GM21390 (cell line): ENCODE measurements at regions not wholly inside any gene's neighbourhood (a gene's known extent, or its start where the extent isn't known, plus 50 kb on each side); places are given as distances from the start of the nearest gene placed in this dataset.

Experiments used
- ATAC-seq: cut with Tn5 transposase; IDR thresholded peaks from one replicate; pipeline ENCODE4 v1.9.1; 2021; ENCODE audit not compliant: unreplicated experiment

DNA sequence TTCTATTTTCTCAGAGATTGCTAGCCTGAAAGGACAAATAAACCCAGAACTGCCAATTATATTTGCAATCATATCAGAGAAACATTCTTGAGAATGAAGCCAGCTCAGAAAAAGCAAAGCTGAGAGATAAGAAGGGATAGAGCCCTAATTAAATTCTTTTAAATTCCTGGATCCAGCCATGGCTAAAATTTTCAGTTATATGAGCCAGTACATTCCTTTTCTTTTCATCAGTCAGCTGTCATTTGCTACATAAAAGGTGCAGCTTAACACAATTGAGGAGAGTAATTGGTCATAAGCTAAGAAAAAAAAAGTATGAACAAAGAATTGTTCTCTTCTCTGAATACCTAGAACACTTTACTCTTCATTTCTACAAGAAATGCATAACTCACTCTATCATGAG is 303.5 kb upstream of the FIGN start:
- ATAC-seq, result no peak

DNA sequence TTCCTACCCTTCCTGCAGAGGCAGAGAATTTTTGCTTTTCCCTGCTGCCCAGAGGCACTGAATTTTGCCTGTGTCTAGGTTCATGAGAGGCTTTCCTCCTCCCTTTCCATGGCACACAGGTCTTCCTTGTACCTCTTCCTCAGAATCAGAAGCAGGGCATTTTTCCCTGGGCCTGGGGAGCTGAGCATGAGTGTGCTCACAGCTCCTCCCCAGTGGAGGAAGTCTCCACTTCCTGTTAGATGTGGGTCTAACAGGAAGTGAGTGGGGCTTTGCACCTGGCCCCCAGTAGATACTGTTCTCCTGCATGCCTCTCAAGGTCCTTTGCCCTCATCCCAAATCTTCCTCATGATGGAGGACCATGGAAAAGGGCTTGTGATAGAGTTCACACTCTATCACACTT is 297.2 kb upstream of the FIGN start:
- ATAC-seq, result no peak

DNA sequence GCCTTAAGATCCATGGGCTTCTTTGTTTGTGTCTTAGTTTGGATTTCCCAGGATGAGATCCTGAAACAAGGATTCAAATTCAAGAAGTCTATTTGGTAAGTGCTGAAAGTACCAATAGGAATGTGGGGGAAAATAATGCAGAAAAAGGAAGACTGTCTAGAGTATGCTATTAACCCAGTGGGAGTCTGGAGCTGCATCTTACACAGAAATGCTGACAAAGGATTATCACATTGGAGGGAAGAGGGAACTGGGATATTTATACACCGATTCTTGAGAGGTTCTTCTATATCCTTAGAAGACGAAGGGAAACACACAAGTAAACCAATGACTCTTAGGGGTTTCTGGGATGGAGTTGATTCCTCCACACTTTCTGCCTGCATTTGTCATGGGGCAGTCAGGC is 294.8 kb upstream of the FIGN start:
- ATAC-seq, result no peak

DNA sequence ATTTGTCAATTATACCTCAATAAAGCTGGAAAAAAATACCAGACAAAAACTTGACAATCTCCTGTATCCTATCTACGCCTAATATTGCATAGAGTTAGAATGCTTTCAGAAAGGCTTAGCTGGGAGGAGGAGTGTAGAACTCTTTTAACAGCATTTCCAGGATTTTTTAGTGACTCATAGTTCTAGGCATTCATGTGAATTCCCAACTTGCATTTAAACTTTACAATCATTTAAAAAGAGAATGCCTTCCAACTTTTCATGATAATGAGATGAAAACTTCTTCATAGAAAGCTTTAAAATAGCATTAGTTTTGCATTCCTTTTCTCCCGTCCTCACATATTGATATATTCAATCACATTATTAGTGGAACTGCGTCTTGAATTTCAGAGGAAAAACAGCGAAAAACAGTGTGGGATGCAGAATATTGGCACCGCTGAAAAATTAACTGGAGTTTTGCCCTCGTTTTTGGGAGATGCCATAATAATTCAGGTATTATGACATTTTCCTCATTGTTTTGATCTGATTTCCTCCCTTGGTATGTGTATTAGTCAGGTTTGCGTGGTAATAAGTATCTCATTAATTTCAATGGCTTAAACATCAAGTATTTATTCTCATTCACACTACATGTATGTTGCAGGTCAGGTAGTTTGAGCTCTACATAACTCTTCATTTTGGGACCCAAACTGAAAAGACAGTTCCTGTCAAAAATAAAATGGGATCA is 293.2 kb upstream of the FIGN start:
- no peak for ATAC-seq

DNA sequence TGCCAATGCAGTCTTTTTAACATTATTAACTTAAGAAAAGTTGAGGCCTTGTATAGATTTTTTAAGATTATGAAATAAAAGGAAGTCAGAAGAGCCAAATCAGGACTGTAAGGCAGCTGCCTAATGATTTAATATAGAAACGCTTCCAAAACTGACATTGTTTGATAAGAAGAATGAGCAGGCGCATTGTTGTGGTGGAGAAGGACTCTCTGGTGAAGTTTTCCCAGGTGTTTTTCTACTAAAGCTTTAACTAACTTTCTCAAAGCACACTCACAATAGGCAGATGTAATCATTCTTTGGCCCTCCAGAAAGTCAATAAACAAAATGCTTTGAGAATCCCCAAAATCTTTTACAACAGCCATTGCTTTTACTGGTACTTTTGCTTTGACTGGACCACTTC is 288.6 kb upstream of the FIGN start:
- no peak for ATAC-seq

DNA sequence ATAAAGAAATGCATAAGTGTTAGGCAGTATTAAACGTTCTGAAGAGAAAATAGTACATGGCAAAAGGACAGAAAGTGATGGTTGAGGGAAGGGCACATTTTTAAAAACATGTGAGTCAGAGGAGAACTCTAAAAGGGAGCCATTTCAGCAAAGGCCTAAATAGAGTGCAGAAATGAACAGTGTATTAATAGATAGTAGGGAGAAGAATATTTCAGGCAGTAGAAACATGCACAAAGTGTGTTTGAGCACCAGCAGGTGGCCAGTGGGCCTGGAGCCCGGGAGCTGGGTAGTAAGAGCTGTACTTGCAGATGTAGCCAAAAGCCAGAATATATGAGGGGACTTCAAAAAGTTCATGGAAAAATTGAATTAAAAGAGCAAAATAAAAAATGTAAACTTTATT is 288.1 kb upstream of the FIGN start:
- no peak for ATAC-seq

DNA sequence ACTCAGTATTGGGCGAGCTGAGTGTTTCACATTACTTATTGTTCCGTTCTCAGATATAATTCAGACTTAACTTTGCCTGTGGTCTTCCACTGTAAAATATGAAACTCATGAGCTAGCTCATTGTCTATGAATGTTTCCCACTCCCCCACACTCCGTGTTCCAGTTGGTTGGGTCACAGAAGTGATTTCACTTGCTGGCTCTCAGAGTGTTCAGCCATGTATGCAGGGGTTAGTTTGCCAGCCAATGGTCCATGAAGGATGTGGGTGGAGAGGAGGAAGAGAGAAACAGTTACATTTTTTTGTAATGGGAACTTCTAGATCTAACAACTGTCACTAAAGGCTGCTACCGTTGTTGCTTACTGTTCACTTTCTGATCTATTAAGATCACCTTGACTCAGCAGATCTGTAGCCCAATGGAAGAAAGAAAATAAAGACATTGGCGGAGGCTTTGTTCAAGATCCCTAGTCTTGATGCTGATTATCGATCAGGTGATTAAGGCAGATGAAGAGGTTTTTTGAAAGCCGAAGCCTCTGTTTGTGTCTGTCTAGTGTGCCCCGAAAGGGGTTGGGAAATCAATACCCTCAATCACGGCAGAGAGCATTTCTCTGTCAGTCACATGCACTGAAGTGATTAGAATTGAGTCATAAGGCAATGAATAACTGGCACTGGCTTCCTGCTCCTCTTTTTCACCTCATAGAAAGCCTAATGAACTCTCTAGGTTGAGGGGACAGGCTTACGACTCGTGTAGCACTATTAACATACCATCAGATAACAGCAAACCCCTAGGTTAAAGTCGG is 279.7 kb upstream of the FIGN start:
- ATAC-seq, result peak; percentile 97

DNA sequence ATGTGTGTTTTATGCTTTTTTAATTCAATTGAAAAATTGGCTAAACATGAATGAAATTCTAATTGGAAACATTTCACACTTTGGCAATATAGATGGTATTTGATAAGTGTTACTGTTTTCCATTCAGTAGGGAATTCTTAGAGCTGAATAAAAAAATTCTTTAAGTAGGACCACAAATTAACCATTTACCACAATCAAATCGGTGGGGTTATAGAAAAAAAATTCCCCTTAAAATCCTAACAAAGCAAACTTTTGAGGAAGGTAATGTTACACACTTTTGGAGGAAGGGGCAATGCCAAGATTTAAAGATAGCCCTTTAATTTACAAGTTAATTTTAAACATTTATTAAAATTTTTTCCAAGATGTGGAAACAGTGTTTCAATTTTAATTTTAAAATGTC is 279.0 kb upstream of the FIGN start:
- no peak for ATAC-seq

DNA sequence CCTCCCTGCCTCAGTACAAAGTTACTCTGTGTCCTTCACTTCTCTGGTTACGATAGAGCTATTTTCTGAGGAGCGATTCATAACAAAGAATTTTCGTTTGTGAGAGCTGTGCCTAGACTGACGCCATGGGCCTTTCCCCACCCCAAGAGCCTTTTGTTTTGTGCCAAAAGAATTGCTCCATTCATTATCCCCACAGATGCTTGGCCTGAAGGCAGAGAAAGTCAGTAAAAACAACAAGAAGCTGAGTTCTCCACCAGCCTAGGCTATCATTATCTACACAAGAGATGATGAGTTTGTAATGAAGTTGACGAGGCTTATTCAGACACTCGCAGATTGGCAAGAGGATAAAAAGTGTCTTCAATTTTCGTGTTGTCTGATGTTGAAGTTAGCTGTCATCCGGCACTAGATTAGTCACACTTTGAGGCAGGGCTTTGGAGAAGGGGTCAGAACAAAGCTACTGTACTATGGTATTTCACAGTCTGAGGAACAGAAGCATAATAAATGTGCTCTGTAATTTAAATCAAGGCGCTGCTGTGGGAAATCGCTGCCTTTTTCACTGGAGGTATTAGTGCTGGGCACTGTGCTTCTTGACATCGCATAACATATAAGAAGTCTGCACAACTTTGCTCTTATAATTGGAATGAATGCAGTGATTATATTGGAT is 278.4 kb upstream of the FIGN start:
- ATAC-seq, result no peak

DNA sequence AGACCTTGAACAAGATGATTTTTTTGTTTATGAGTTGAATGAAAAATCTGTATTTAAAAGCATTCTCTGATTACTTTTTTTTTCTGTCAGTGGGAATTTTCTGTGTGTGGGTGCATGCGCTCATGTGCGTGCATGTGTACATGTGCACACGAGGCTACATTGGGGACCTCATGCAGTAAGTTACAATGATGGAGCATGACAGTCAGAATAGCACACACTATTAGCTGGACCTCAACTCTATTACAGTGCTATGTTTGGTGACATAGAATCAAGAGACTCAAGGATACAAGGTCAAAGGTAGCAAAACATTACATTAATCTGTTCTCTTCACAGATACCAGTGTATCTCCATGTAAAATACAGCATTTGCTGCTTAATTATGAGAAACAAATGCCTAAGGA is 276.8 kb upstream of the FIGN start:
- ATAC-seq, result no peak

DNA sequence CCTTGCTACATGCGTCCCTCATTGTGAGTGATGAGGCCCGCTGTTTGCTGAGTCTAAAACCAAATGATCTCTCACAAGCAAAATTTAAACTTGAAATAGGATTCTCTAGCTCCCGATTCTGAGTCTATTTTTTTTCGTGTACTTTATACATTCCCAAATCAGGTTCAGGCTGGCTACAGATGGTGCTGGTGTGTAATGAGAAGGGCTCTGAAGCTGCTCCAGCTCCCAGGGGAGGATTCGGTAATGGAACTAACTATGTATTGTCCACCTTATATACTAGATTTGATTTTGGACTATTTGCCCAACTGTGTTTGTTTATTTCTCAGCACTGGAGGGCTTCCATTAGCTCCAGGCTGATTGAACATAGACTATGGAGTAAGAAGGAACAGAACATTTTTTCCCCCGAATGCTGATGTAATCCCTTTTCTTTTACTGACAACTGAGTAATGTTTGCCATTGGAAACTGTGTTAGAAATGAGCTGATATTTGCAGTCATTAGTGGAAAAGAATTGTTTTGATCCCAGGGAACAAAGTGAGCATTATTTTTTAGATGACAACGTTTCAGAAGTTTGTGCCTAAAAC is 274.0 kb upstream of the FIGN start:
- ATAC-seq, result no peak

DNA sequence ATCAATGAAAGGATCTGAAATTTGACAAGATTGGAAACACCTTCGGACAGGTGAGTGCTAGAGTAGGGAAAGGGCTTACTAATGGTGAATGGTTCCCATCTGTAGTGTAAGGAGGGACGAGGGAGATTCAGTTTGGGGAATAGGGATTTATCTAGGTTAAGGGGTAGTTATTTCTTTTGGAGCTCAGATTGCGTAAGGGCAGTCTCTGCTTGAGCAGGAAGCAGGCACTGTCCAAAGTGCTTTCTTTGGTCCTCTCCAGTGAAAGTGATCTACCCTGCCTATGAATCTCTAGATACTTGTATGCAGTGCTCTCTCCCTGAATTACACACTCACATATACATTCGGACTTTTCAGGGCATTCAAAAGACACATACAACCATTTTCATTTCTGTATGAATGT is 272.9 kb upstream of the FIGN start:
- ATAC-seq, result no peak

DNA sequence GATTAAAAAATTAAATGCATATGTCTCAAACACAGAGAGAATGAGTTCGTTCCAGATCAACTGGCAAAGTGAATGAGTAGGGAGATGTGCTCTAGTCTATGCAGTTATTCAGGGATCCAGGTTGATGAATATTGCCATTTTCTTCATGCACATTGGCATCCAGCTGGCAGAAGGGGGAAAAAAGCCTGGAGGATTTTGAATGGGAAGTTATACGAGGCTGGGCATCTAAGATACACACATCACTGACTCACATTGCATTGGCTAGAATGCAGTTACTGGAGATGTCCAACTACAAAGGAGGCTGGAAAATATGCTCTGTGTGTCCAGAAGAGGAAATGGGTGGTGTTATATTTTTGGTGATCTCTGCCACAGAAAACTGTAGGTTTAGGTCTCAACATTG is 270.9 kb upstream of the FIGN start:
- no peak for ATAC-seq

DNA sequence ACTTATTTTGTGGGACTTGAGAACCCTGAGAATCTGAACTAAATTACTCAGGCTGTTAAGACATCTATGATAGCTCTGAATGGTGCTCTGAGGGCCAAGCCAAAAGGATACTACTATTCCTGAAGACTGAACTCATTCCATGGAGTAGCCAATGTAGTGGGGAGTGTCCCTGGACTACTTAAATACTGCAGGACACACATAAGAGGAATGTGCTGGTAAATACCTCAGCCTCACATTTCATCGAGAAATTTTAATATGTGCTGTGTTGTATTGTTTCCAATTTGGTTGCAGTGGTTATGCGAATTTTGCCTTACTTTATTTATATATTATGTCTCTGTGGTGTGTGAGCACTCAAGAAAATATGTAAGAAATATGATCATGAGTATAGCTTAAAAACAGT is 264.4 kb upstream of the FIGN start:
- ATAC-seq, result no peak

DNA sequence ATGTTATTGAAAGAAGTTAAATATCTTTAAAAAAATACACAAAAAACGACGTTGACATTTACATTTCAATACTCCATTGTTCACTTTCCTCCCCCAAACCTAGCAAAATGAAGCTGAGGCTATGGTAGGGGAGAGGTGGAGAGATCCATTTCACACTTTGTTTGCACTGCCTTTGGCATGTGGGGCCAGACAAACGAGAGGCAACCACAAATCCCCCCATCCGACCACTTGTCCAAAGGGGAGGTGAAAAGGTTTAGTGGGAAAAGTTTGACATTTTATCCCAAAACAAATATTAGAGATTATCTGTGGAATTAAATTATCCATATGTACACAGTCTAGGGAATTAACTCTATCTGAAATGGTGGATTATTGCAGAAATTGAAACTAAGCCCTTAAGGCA is 261.7 kb upstream of the FIGN start:
- ATAC-seq, result no peak

DNA sequence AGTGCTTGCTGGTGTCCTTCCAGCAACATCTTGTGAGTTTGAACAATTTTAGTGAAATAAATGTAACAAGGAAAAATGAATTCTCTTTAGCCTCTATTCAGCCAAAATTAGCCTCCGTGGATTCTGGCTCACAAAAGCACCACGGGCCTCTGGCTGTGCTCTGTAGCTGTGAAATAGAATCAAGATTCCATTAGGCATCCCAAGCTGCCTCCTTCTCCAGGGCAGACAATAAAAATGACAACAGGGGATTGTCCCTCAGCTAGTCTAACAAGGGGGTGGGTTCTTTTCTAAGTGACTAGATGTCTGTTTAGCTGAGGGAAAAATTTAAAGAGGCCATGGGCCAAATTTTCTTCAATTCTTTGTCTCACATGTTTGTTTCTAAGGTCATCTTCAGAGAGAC is 254.7 kb upstream of the FIGN start:
- ATAC-seq, result no peak

DNA sequence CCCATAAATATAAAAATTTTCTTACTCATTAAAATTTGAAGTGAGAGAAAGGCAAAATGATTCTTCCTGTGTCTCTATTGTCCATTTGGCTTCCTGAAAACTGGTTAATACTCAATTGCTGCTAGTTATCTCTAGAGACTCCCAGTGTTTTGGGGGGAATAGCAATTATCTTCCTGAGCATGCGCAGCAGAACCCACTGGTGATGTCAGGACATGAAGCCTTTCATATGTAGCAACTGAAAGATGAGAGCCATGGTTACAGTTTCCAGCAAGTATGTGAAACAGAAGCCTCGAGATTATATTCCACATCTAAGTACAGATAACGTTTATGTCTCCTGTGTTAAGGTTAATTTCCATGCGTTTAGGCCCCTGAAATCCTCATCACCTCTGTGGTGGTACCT is 254.3 kb upstream of the FIGN start:
- ATAC-seq, result no peak

DNA sequence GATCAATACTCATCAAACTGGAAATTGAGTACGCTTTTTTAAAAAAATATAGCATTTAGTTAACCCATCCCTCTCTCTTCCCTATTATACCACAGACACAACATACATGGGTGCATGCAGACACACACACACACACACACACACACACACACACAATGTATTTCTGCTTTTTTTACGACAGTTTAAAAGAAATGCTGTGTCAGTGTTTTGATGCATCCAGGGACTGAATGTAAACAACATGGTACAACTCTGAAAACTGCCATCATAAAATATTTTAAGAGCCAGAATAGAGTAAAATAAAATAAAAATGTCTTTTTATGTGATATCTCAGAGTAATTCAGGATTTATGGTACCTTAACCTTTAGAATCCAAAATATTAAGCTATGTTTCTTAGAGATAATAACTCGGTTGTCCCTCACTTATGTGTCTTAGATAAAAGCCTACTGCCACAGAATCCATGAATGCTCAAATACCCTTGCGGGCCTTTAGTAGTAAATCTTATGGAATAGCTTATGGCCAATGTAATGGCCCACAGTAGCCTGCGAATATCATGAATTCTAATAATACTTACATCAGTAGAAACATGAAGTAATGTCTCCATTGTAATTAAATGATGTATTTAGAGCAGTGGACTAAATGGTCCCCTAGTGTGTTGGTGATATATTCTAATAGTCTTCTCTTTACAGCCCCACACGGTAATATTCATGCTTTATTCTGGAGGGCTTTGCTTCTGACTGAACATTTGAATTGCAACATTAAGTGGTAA is 251.6 kb upstream of the FIGN start:
- ATAC-seq, result no peak

DNA sequence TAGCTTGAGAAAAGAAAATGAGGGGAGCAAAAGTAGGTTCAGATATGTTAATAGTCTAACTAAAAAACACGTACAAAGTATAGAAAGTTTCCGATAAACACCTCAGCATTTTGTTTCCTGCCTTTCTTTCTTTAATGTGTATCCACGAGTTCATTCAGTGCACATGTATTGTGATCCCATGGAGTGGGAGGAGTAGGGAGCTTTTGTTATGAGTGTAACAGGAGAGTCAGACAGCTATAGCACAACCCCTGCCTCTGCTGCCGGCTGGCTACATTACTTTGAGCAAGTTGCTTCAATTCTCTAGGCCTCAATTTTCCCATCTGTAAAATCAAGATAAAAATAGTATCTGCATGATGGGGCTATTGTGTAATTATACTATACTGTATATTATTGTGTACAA is 249.2 kb upstream of the FIGN start:
- ATAC-seq, result no peak

DNA sequence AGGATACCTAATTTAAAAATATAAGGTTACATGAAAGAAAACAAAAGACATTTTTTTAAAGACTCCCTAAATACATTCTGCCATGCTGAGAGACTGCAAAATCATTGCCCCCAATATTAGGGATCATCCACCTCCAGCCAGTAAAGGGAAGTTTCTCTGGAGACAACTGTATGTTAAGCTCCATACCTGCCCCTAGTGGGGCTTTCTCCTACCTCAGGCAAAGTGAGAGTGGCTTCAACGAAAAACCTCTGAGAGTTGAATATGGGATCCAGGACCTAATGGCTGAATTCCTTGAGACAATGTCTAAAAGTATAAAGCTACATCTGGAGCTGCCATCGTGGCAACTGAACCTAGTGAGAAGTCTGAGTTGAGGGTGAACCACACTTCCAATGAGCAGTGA is 248.1 kb upstream of the FIGN start:
- ATAC-seq, result no peak

DNA sequence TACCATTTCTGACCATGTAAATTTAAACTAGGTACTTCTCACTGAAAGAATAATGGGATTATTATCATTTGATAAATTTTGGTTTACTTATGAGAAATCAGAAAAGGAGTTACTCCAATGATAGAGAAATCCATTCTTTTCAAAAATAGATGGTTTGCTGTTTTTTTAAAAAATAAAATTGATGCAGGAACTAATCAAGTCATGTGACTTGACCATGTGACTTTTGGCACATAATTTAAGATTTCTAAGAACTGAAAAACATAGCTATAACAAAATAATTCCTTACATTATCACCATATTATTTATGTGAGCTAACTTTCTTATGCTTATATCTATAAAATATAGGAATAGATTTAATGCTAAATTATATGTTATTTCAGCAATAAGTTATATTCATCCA is 247.1 kb upstream of the FIGN start:
- no peak for ATAC-seq
